Peyer's patch (tissue), 4 donors: ENCODE measurements at regions not wholly inside any gene's neighbourhood (a gene's known extent, or its start where the extent isn't known, plus 50 kb on each side); places are given as distances from the start of the nearest gene placed in this dataset.

Source experiments
- CTCF ChIP-seq, 6 experiments: fragments of 450-650 bp in 4 of 6; fragments of 200-600 bp in 2 of 6; sonication (generic) in 1 of 6; IDR thresholded peaks; one replicate each; pipeline ENCODE4 v1.5.1; 2017 to 2019; ENCODE audit warnings: antibody characterized with exemption in 6 of 6, mild to moderate bottlenecking in 3 of 6, moderate library complexity in 1 of 6
- POLR2A ChIP-seq, 2 donors: fragments of 450-650 bp; IDR thresholded peaks; one replicate each; pipeline ENCODE4 v1.5.1; 2017; ENCODE audit warnings: antibody characterized with exemption in 2 of 2, mild to moderate bottlenecking in 2 of 2, moderate library complexity in 2 of 2

GRCh38 chr14:61939776-61940175, 177.6 kb downstream of the SNAPC1 start:
- no peak for TF ChIP-seq CTCF (IDR thresholded peaks at IDR 0.05)
- no peak for TF ChIP-seq POLR2A (IDR thresholded peaks at IDR 0.05)
